Lower leg skin (tissue), 3 donors: ENCODE measurements at regions not wholly inside any gene's neighbourhood (a gene's known extent, or its start where the extent isn't known, plus 50 kb on each side); places are given as distances from the start of the nearest gene placed in this dataset.

Source experiments
- POLR2A ChIP-seq, 2 donors: fragments of 450-650 bp; IDR thresholded peaks; one replicate each; pipeline ENCODE4 v1.6.1; 2016 to 2017; ENCODE audit warnings: antibody characterized with exemption in 2 of 2, mild to moderate bottlenecking in 1 of 2, moderate library complexity in 1 of 2
- TF ChIP-seq, protein P1 (sequence below), 3 donors: fragments of 450-650 bp; IDR thresholded peaks; one replicate each; pipeline ENCODE4 v1.5.1; 2016; ENCODE audit warnings: antibody characterized with exemption in 3 of 3, mild to moderate bottlenecking in 3 of 3, moderate library complexity in 2 of 3

DNA sequence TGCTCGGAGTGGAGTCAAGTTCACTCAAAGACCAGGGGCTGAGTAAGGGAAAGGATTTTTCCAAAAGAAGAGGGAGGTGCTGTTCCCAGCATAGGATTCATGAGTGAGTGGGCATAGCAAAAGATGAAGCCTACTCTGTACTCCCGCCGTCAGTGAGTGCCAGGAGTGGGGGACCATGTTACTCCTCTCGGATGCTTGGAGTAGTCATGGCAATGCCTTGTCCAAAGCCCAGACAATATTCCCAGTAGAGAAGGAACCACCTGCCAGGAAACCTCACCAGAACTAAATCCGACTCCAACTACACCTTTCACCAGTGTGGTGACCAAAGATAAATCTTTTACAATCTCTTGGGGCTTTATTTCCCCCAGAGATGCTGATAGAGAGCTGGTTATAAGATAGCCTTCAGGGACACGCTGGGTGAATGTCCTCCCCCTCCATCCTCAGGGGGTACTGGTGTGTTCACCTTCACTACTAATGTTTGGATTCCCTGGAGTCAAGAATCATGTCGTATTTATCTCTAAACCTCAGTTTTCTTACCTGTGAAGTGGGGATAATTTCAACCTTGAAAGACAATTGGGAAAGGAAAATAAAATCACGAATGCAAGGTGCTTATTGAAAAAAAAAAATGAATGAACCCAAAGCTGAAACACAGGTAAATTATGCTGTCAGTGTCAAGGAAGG is 165.2 kb downstream of the NSG2 start:
- TF ChIP-seq, protein P1, sequence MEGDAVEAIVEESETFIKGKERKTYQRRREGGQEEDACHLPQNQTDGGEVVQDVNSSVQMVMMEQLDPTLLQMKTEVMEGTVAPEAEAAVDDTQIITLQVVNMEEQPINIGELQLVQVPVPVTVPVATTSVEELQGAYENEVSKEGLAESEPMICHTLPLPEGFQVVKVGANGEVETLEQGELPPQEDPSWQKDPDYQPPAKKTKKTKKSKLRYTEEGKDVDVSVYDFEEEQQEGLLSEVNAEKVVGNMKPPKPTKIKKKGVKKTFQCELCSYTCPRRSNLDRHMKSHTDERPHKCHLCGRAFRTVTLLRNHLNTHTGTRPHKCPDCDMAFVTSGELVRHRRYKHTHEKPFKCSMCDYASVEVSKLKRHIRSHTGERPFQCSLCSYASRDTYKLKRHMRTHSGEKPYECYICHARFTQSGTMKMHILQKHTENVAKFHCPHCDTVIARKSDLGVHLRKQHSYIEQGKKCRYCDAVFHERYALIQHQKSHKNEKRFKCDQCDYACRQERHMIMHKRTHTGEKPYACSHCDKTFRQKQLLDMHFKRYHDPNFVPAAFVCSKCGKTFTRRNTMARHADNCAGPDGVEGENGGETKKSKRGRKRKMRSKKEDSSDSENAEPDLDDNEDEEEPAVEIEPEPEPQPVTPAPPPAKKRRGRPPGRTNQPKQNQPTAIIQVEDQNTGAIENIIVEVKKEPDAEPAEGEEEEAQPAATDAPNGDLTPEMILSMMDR (IDR thresholded peaks at IDR 0.05): no peak
- no peak for TF ChIP-seq POLR2A (IDR thresholded peaks at IDR 0.05)
